Stimulated activated CD4-positive, alpha-beta T cell treated with anti-CD3 and anti-CD28 coated beads, Interleukin-15, amount 100 ng/mL, for 48 hours (primary cell): ENCODE measurements at regions not wholly inside any gene's neighbourhood (a gene's known extent, or its start where the extent isn't known, plus 50 kb on each side); places are given as distances from the start of the nearest gene placed in this dataset.
"Not testable (repeated sequence)": the region's sequence is repeated elsewhere in the genome, so short reads cannot be mapped to it uniquely, and the experiment has no call there.

ENCODE experiments used
- DNase-seq, 2 donors: peaks; one replicate each; pipeline ENCODE4 v3.0.0-alpha.2; 2020; ENCODE audit warnings: low read depth in 2 of 2

GRCh38 chr2:212871597-212871996 is 279.8 kb downstream of the IKZF2 start:
- DNase-seq: no peak

DNA sequence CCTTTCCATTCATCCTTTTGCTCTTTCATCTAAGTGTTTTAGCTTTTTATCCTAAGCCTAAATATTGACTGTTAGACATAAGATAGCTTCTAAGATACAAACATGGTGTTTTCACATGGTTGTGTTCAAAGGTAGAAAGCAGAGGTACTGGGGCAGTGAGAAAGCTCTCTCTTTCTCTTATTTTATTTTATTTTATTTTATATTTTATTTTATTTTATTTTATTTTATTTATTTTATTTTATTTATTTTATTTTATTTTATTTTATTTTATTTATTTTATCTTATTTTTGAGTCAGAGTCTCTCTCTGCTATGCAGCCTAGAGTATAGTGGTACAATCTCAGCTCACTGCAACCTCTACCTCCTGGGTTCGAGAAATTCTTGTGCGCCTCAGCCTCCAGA is 287.2 kb downstream of the IKZF2 start:
- no peak for DNase-seq

DNA sequence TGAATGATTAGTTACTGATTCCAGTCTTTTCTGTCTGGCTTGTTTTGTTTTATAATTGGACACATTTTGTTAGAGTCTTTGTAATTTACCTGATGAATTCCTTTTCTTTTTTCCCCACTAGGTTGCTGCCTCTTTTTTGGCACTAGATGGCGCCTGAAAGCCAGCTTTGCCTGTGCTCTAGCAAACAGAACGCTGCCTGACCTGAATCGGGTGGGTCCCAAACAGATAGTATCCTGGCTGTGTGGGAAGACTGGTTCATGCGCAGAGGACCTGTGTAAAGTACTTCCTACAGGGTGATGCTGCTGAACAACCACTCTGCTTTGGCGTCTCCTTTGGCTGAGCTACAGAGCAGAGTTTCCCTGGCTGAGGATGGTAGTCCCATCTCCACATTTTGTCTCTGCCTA is 288.2 kb downstream of the IKZF2 start:
- DNase-seq: peak; percentile 11 to 12

- no peak for DNase-seq
Measured at GRCh38 chr2:212858496-212858895, 292.9 kb downstream of the IKZF2 start.

GRCh38 chr2:212854771-212855170 is 296.6 kb downstream of the IKZF2 start:
- no peak for DNase-seq

DNA sequence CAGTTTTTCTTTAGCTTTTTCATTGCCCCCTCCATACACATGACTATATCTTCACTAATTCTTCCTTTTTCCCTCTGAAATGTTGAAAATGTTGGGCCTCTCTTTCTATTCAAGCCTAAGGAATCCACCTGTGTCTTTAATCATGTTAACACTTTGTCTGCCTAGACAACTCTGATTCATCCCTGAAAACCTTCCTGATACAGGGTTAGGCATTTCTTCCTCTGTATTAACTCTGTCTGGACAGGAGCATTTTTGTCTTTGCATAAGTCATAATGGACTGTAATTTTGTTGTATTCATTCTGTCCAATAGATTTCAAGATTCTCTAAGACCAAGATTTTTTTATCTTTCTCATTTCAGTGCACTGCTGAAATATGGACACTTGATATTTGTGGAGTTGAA is 297.3 kb downstream of the IKZF2 start:
- DNase-seq: no peak

DNA sequence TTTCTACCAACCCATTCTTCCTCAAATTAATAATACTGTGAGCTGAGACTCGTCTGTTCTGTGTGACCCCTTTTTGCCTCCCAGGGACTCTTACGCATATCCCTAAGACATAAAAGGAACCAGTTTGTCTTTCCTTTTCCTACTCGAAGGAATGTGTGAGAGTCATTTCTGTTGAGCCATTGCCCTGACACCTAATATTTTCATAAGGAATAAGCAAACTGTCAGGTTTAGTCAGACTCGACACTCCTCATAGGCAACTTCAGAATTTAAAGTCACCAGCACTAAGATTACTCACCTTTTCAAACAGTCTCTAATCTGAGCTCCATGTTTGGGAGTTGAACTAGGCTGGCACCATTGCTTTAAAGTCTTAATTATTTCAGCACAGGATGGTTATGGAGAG is 305.5 kb downstream of the IKZF2 start:
- no peak for DNase-seq

DNA sequence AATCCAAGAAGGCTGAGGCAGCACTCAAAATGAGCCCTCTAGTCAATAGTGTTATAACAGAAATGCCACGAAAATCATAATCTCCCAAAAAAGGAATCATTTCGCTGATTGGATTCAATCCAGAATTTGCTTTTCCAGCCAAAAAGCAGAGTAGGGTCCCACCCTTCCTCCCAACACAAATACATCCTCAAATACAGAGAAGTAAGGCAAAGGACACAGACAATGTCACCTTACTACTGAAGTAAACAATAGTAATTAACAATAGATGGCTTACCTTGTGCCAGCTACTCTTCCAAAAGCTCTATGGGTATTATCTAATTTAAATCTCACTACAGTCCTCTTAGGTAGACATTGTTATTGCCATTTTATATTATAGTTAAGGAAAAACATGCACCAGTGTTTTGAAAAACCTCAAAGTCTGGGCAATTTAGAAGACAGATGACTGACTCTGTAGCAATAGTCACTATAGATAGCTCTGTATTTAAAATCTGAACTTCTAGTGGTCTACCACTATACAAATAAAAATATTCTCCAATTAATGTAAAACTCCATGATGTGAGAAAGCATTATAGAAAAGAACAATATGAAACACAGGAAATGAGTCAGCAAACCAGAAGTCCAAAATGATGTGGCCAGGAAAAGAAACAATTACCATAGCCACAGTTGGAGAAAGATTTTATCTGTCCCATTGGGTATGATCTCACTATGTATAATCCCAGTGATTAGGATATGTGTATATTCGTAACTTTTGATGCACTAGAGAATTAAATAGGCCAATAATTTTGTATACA is 305.0 kb upstream of the ERBB4 start:
- DNase-seq: no peak

- DNase-seq: no peak
Measured at GRCh38 chr2:212842544-212843185, 304.1 kb upstream of the ERBB4 start.

DNA sequence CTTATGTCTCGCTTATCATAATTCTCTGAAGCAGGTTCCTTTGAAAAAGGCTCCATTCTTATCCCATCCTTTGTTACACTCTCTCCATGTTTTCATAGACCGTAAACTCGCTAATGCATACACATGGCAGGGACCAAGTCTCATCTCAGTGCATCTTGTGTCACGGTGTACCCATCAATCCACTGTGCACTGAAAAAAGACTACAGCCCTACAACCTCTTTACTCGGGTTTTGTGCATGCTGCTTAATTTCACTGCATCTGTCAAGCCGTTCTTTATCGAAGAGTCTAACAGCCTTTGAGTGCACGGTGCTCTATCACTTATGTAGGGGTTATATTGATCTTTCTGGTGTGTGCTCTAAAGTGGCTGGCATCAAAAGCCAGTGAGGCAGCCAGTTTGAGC is 302.9 kb upstream of the ERBB4 start:
- DNase-seq: no peak

GRCh38 chr2:212832211-212833195 is 293.9 kb upstream of the ERBB4 start:
- DNase-seq: no peak

GRCh38 chr2:212831671-212832199 is 293.1 kb upstream of the ERBB4 start:
- no peak for DNase-seq

DNA sequence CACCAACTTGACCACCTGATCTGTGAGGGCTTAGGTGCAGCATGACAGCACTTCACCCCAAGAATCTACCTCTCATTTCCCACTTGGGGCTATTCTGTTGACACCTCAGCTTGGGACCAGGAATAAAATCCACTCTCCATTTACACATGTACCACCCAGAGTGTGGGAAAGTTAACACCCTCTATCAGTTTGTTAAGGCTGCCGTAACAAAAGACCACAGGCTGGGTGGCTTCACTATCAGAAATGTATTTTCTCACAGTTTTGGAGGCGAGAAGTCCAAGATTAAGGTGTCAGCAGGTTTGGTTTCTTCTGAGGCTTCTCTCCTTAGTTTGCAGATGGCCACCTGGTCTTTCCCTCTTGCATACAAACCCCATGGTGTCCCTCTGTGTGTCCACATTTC is 277.7 kb upstream of the ERBB4 start:
- no peak for DNase-seq

DNA sequence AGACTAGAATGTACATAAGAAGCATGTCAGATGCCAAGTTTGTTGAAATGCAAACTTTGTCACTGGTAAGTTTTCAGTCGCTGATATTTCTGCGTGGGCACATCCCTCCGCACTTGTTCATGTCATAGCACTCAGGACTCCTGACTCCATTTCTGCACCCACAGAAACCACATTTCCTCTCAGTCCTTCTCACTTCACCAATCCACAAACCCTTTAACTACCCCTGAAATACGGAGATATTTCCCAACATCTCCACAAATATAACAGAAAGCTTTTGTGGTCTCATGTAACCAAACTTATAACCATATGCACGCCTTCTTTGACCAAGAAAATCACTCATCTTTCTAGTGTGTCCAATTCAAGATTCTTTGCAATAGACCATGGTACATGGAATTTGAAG is 276.9 kb upstream of the ERBB4 start:
- DNase-seq: no peak

- no peak for DNase-seq
Measured at GRCh38 chr2:212814941-212815340, 276.3 kb upstream of the ERBB4 start.

DNA sequence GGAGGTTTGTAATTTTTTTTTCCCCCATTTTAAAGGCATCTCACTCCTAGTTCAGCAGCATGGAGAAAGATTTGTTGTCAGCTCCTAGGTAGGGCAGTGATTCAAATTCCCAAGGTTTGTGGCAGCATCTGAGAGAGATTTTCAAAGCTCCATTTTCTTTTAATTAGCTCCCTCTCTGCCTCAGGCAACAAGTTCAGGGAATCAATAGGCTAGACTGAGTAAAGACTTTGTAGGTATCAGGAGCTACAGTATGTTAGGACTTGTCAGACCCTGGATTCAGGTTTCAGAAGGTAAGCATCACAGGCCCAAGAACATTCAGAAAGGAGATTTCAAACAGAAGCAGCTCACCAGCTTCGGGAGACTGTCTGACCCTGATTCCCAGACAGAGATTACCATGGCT is 273.3 kb upstream of the ERBB4 start:
- no peak for DNase-seq

DNA sequence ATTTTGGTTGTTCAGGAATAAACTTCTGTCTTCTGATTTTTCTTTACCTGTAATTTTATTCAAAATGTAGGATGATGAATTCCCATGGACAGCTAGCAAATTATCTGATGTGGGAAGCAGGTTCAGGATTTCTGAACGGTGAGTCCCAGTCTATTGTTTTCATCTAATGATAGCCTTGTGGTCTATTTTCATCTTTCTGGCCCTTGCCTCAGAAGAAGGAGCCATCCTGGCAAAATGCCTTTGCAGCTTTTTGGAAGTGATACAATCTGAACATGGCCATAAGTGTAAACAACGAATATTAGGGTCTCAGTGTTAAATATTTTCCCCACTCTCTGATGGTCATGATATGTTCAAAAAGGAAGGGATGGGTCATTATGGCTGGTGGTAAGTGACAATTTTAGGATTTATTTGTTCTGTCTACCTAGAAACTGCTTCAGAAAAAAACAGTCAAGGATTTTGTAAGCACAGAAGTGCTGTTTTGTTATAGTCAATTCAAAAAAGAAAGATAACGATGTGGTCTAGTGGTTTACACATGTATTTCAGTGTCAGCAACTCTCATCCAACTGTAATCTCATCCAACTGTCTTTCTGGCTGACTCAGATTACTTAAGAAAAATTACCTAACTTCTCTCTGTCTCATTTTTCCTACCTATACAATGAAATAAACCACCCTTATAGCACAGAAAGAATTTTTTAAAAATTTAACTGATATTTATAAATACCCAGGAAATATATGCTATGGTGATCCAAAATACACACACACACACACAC is 272.6 kb upstream of the ERBB4 start:
- no peak for DNase-seq

DNA sequence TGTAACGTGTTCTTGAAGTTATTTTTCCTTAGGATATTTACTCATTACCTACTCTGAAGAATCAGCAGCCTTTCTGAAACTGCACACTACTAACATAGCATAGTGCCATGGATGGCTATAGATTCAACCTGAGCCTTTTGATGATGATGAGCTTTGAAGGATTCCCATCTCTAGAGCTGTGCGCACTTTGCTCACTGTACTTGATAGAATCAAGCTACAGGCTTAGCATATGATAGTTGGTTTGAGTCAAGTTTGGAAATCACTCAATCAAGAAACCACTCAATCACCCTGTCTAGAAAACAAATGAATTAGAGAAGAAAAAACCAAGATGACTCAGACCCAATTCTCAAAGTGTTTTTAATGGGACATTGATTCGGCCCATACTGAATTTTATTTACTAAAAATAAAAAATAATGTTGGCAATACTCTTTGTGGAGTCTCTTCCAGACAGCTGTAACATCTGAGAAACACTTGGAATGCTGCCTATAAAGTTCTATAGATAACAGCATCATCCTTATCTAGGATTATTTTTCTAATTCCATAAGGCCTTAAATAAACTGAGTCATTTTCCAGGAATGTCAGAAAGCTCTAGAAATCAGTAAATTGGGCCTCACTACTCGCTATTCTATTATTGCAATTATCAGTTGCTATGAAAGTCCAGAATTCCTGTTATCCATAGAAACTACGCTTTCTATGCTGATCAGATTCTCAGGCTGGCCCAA is 259.0 kb upstream of the ERBB4 start:
- DNase-seq: no peak

GRCh38 chr2:212794471-212794870 is 255.9 kb upstream of the ERBB4 start:
- no peak for DNase-seq

DNA sequence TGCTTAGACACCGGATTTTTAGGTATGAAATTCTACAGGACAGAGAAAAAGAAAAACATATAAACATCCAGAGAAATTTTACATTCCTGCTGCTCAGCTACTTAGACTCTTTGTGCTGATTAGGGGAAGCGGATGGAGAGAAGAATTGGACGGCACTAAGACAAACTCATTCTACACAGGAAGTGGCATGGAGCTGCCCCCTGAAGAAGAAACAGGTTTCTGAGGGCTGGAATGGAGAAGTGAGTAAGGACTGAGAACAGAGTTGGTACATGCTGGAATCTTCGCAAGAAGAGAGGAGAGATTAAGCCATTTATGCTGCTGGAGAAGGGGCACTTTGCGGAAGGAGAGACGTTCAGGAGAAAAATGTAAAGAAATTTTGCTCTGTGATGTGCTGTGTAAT is 253.0 kb upstream of the ERBB4 start:
- DNase-seq: no peak

DNA sequence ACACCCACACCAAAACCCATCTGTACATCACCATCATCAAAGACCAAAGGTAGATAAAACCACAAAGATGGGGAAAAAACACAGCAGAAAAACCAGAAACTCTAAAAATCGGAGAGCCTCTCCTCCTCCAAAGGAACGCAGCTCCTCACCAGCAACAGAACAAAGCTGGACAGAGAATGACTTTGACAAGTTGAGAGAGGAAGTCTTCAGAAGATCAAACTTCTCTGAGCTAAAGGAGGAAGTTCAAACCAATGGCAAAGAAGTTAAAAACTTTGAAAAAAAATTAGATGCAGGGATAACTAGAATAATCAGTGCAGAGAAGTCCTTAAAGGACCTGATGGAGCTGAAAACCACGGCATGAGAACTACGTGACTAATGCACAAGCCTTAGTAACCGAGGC is 247.5 kb upstream of the ERBB4 start:
- DNase-seq: not testable (repeated sequence)
